HCT116 (cell line): ENCODE measurements at regions not wholly inside any gene's neighbourhood (a gene's known extent, or its start where the extent isn't known, plus 50 kb on each side); places are given as distances from the start of the nearest gene placed in this dataset.

Experiments
- ATAC-seq: fragments of 200-7000 bp; cut with Tn5 transposase; 2 replicates; pipeline ENCODE4 v1.9.1; 2020; ENCODE audit warnings: mild to moderate bottlenecking, moderate library complexity
- BruUV-seq: library from RNA; stranded (reverse); fragments of 400-500 nt; replicated peaks from 2 replicates; lab custom pipeline; 2021; lab: Mats Ljungman, UMichigan
- CTCF ChIA-PET: fragments of 300-600 bp; sonication (Branson Sonifier 250); formaldehyde crosslinking; loops from one replicate; lab custom pipeline; 2021; ENCODE audit warnings: antibody characterized with exemption; lab: Charles Lee
- POLR2A ChIA-PET: fragments of 300-600, 350-600 bp; sonication (Branson Sonifier 250); formaldehyde crosslinking; loops from one replicate; lab custom pipeline; 2021; ENCODE audit warnings: antibody characterized with exemption; lab: Charles Lee
- RAD21 ChIA-PET, 2 experiments: fragments of 300-600 bp; sonication (Branson Sonifier 250); formaldehyde crosslinking; loops; one replicate each; lab custom pipeline; 2023; ENCODE audit warnings: low total read pairs in 2 of 2; ENCODE audit not compliant: uncharacterized antibody in 2 of 2, unreplicated experiment in 2 of 2, low non-redundant PET in 1 of 2; lab: Charles Lee
- DNase-seq: peaks from one replicate; pipeline ENCODE4 v3.0.0-alpha.2; 2010; ENCODE audit warnings: low read depth, low spot score
- H2AFZ ChIP-seq: fragments of 200-600 bp; shearing (Covaris generic), sonication (generic); 2 replicates; pipeline ENCODE4 v1.6.1; 2017; ENCODE audit warnings: low read depth, mixed run types, mixed read lengths, antibody characterized with exemption, low read length; ENCODE audit not compliant: poor library complexity, severe bottlenecking
- H3K27ac ChIP-seq: 2 replicates; pipeline ENCODE4 v1.5.1; 2012; ENCODE audit warnings: low read depth, low read length
- H3K27me3 ChIP-seq: fragments of 200-600 bp; sonication (generic); 2 replicates; pipeline ENCODE4 v1.6.1; 2016; ENCODE audit warnings: mixed run types, low read length, mixed read lengths; ENCODE audit not compliant: insufficient read depth
- H3K36me3 ChIP-seq, 2 experiments: fragments of 200-500 bp in 1 of 2; fragments of 200-600 bp in 1 of 2; sonication (Bioruptor generic) in 1 of 2; sonication (generic) in 1 of 2; 2 replicates each; pipeline versions ENCODE4 v1.5.1 to v1.6.1; 2014 to 2016; ENCODE audit warnings: low read length in 2 of 2, inconsistent platforms in 1 of 2, mixed read lengths in 1 of 2, mixed run types in 1 of 2; ENCODE audit not compliant: insufficient read depth in 2 of 2, control insufficient read depth in 1 of 2
- H3K4me1 ChIP-seq, 2 experiments: fragments of 200-600 bp in 1 of 2; sonication (generic) in 1 of 2; 2 replicates each; pipeline versions ENCODE4 v1.5.1 to v1.6.1; 2012 to 2017; ENCODE audit warnings: low read length in 2 of 2, inconsistent platforms in 1 of 2, mild to moderate bottlenecking in 1 of 2, mixed read lengths in 1 of 2, mixed run types in 1 of 2, moderate library complexity in 1 of 2; ENCODE audit not compliant: insufficient read depth in 2 of 2, control insufficient read depth in 1 of 2
- H3K4me2 ChIP-seq: fragments of 200-600 bp; sonication (generic); 2 replicates; pipeline ENCODE4 v1.6.1; 2017; ENCODE audit warnings: mixed run types, low read length, mixed read lengths
- H3K4me3 ChIP-seq, 2 experiments: fragments of 200-600 bp in 1 of 2; sonication (generic) in 1 of 2; replicated peaks in 1 of 2; 2 replicates each; pipeline ENCODE4 v1.5.1; 2011 to 2016; ENCODE audit warnings: low read length in 2 of 2, control low read depth in 1 of 2, low read depth in 1 of 2, mild to moderate bottlenecking in 1 of 2, mixed read lengths in 1 of 2, mixed run types in 1 of 2
- H3K79me2 ChIP-seq: fragments of 200-600 bp; sonication (generic); 2 replicates; pipeline ENCODE4 v1.6.1; 2017; ENCODE audit warnings: mild to moderate bottlenecking, mixed run types, low read length, moderate library complexity, mixed read lengths; ENCODE audit not compliant: insufficient read depth
- H3K9ac ChIP-seq: fragments of 200-600 bp; sonication (generic); 2 replicates; pipeline ENCODE4 v1.6.1; 2016; ENCODE audit warnings: low read length, mixed read lengths
- H3K9me2 ChIP-seq: fragments of 200-600 bp; sonication (generic), shearing (Covaris generic); 2 replicates; pipeline ENCODE4 v1.6.1; 2017; ENCODE audit warnings: mixed run types, mild to moderate bottlenecking, moderate library complexity; ENCODE audit not compliant: insufficient read depth
- H3K9me3 ChIP-seq, 2 experiments: fragments of 200-500 bp in 1 of 2; fragments of 200-600 bp in 1 of 2; sonication (Bioruptor generic) in 1 of 2; sonication (generic) in 1 of 2; 2 replicates each; pipeline ENCODE4 v1.6.1; 2014 to 2017; ENCODE audit warnings: low read length in 2 of 2, mixed read lengths in 2 of 2, inconsistent platforms in 1 of 2, low read depth in 1 of 2, mild to moderate bottlenecking in 1 of 2, mixed run types in 1 of 2, moderate library complexity in 1 of 2; ENCODE audit not compliant: control insufficient read depth in 1 of 2, insufficient read depth in 1 of 2
- H4K20me1 ChIP-seq: fragments of 200-600 bp; sonication (generic), shearing (Covaris generic); 2 replicates; pipeline ENCODE4 v1.6.1; 2017; ENCODE audit warnings: mixed run types, mild to moderate bottlenecking, moderate library complexity; ENCODE audit not compliant: insufficient read depth
- ATF3 ChIP-seq: IDR thresholded peaks from 2 replicates; pipeline ENCODE4 v1.6.1; 2012
- CBX3 ChIP-seq: IDR thresholded peaks from 2 replicates; pipeline ENCODE4 v1.6.1; 2012; ENCODE audit warnings: low read depth
- CEBPB ChIP-seq: IDR thresholded peaks from 2 replicates; pipeline ENCODE4 v1.6.1; 2012; ENCODE audit warnings: low read depth
- CTCF ChIP-seq, 3 experiments: fragments of 200-600 bp in 1 of 3; sonication (generic) in 1 of 3; IDR thresholded peaks in 2 of 3; conservative IDR thresholded peaks in 1 of 3; 2 replicates each; pipeline ENCODE4 v1.5.1; 2012 to 2017; ENCODE audit warnings: low read depth in 2 of 3, low read length in 2 of 3, antibody characterized with exemption in 1 of 3, borderline replicate concordance in 1 of 3, control low read depth in 1 of 3, mild to moderate bottlenecking in 1 of 3, mixed read lengths in 1 of 3, mixed run types in 1 of 3, moderate library complexity in 1 of 3; ENCODE audit not compliant: insufficient read depth in 1 of 3
- EGR1 ChIP-seq: IDR thresholded peaks from 2 replicates; pipeline ENCODE4 v1.6.1; 2012; ENCODE audit warnings: low read depth
- FOSL1 ChIP-seq: IDR thresholded peaks from 2 replicates; pipeline ENCODE4 v1.6.1; 2012; ENCODE audit warnings: low read depth
- POLR2A ChIP-seq: IDR thresholded peaks from 2 replicates; pipeline ENCODE4 v1.7.0; 2011; ENCODE audit warnings: borderline replicate concordance; ENCODE audit not compliant: insufficient read depth, insufficient read length; ENCODE audit errors: extremely low read depth
- RAD21 ChIP-seq: IDR thresholded peaks from 2 replicates; pipeline ENCODE4 v1.6.1; 2012; ENCODE audit warnings: low read depth, mild to moderate bottlenecking
- SP1 ChIP-seq: IDR thresholded peaks from 2 replicates; pipeline ENCODE4 v1.6.1; 2012; ENCODE audit warnings: low read depth
- intact Hi-C: fragments of 100-400 bp; cut with micrococcal nuclease; formaldehyde crosslinking; loops from 2 replicates; pipeline ENCODE4 v1.10.0; 2022
- TF ChIP-seq, protein P1 (sequence below): IDR thresholded peaks from 2 replicates; pipeline ENCODE4 v1.6.1; 2012

GRCh38 chr2:16014041-16014787 is 73.9 kb downstream of the MYCN start:
- Histone ChIP-seq H3K27ac (no peak overlapping the region), H3K9ac (no peak overlapping the region), H3K79me2 (no peaks in the 10 kb centered on the region), H3K4me1 (peaks cover 0 to 2% of the 10 kb centered on the region in 2 experiments; a peak in 1 of 4 replicates), H3K4me2 (no peak overlapping the region), H3K27me3 (peaks cover 24% of the 10 kb centered on the region), H4K20me1 (no peaks in the 10 kb centered on the region), H2AFZ (no peak overlapping the region), H3K9me2 (no peaks in the 10 kb centered on the region), H3K36me3 (no peaks in the 10 kb centered on the region), H3K4me3 (no peak overlapping the region), H3K9me3 (no peaks in the 10 kb centered on the region)
- CTCF ChIA-PET = no interaction called here
- BruUV-seq = no TSS peak
- POLR2A ChIA-PET = no interaction called here
- DNase-seq (no peak), ATAC-seq (no peak)
- TF ChIP-seq FOSL1 = no peak
- intact Hi-C loops = no loop called here
- RAD21 ChIA-PET = no interaction called here

DNA sequence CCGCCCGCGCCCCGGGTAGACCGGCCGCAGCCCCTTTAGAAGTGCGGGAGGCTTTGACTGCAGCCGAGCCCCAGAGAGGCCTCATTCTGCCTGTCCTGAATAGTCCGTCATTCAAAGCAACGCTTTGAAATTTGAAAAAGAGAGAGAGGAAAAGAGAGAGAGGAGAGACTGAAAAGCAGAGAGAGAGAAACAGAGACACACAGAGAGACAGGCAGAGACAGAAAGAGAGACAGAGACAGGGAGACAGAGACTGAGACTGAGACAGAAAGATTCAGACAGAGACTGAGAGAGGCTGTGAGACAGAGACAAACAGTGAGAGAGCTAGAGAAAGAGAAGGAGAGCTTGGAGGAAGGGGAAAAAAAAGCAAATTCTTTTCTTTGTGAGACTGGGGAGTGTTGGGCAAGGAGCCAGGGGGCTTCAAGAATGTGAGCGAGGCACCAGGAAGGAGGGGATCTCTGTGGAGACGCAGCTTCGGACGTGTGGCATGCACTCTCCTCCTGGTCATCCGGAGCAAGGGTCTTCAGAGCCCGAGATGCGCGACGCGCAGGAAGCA is 73.1 kb downstream of the MYCN start:
- no peak overlapping the region for H2AFZ ChIP-seq
- H3K4me2 ChIP-seq = no peak overlapping the region
- H4K20me1 ChIP-seq = no peaks in the 10 kb centered on the region
- H3K9me2 ChIP-seq = no peaks in the 10 kb centered on the region
- no peaks in the 10 kb centered on the region for H3K9me3 ChIP-seq
- no peak for ATAC-seq
- DNase-seq = no peak
- H3K4me3 ChIP-seq = no peak overlapping the region
- BruUV-seq = no TSS peak
- no peak overlapping the region for H3K9ac ChIP-seq
- no peaks in the 10 kb centered on the region for H3K79me2 ChIP-seq
- POLR2A ChIA-PET = no interaction called here
- H3K27me3 ChIP-seq = peaks cover 17% of the 10 kb centered on the region
- H3K36me3 ChIP-seq = no peaks in the 10 kb centered on the region
- intact Hi-C loops = no loop called here
- peaks cover 0 to 2% of the 10 kb centered on the region in 2 experiments; a peak in 1 of 4 replicates for H3K4me1 ChIP-seq
- H3K27ac ChIP-seq = no peak overlapping the region
- RAD21 ChIA-PET = no interaction called here
- TF ChIP-seq EGR1 (no peak), ATF3 (no peak), SP1 (no peak), CBX3 (no peak), POLR2A (no peak), CEBPB (no peak), CTCF (IDR thresholded peaks at IDR 0.05 in 2 of 3, conservative IDR thresholded peaks at IDR 0.05 in 1 of 3; ENCODE audit: borderline replicate concordance in 1 of 3, insufficient read depth in 1 of 3, low read depth in 2 of 3, low read length in 2 of 3) (no peak), RAD21 (no peak)
- TF ChIP-seq, protein P1, sequence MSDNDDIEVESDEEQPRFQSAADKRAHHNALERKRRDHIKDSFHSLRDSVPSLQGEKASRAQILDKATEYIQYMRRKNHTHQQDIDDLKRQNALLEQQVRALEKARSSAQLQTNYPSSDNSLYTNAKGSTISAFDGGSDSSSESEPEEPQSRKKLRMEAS = no peak
- CTCF ChIA-PET = no interaction called here
